ENCODE measurements at regions not wholly inside any gene's neighbourhood (a gene's known extent, or its start where the extent isn't known, plus 50 kb on each side); places are given as distances from the start of the nearest gene placed in this dataset.

DNA sequence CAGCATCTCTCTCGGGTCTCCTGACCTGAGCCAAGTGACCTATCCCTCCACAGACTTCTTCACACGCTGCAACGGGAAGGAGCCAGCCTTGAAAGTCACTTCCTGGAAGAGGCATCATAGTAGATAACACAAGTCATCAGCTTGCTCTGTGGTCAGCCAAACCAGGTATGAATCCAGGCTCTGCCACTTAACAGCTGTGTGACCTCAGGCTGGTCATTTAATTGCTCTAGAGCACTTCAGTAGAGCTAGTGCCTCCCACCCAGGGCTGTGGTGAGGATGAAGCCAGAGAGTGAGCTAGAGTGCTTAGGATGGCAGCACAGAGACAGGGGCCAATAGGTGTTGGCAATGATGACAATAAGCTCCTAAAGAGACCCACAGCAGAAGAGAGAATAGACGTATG is 247.7 kb upstream of the ZMIZ1 start:
- no peak for DNase-seq (ENCODE audit: low read depth in 2 of 3, low spot score in 1 of 3)

DNA sequence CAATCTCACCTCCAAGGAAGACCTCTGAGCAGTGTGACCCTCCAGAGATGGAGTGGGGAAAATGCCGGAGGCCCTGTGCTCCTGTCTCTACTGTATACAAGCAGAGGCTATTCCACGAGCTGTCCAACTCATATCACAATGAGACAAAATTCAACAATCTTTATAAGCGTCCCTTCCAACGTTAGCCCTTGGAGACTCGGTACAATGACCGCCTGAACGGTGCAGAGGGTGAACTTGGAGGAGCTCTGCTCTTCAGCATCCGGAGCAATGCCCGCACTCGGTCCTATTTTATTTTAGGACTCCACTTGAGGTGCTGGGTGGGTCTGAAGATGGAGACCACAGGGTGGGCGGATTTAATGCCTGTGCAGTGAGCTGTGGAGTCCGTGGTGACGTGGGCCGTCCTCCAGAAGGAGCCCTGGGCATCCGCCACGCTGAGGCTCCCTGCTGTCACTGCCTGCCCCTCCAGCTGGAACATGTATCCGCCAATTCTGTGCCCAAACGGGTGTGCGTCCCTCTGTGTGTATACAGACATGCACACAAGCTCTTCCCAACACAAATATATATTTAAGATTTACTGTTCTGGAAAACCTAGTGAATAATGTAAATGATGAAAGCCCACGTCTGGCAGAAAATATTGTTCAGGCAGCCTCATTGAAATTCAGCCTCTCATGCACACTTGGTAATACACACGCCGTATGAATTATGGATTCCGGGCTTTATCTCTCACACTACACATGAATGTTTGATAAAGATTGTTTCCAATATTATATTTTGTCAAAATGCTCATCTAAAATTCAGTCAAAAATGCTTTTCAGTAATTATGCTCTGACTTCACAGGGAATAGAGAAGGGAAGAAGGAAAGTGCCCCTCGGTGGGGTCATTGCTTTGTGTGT is 239.9 kb upstream of the ZMIZ1 start:
- DNase-seq (ENCODE audit: low read depth in 2 of 3, low spot score in 1 of 3) = no peak

DNA sequence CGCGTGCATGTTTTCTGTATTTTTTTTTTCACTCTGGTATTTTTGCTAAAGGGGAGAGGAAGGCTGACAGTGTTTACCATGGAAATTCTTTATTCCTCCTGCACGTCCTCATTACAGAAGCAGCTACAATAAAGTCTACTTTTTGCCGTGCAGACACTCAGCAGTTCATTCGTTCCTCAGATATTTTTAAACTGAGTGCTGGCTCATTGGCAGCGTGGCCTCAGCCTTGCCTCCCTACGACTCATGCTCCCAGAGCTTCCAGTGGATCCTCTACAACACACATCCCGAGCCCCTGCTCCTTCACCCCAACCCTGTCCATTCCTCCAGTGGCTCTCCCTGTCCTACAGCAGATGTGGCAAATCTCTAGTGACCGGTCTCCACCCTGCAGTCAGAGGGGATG is 239.2 kb upstream of the ZMIZ1 start:
- no peak for DNase-seq (ENCODE audit: low read depth in 2 of 3, low spot score in 1 of 3)

DNA sequence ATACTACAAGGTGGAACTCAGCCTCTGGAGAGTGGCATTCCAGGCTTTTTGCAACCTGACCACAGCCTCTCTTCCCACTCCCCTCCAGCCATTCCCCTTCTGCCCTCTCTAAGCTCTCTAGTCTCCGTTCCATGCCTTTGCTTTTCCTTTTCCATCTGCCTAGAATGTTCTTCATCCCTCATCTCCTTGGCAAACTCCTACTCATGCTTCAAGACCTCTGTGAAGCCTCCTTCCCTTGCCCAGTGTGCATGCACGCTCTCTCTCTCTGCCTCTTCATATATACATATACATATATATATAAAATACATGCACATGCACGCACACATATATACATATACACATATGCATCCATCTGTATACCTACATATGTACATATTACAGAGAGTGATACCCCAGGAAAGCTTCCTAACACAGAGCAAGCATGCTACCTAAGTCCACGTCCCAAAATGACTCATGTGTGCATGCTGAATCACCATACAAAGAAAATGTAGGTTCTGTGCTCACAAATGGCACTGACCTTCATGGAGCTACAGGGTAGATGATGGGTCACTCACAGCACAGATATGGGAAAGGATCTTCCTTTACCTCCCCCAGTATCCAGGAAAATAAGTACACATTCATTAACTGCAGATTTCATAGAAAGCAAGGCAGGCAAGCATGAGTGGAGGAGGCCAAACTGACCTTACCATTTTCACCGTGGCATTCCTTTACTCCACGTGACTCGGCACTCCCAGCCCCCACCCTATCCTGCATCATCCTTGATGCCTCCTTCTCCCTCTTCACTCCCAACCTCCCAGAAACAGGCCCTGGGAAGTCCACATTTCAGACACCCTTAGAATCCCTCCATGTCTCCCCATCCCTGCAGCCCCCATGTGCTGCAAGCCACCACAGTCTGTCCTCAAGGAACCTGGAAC is 238.4 kb upstream of the ZMIZ1 start:
- no peak for DNase-seq (ENCODE audit: low read depth in 2 of 3, low spot score in 1 of 3)

DNA sequence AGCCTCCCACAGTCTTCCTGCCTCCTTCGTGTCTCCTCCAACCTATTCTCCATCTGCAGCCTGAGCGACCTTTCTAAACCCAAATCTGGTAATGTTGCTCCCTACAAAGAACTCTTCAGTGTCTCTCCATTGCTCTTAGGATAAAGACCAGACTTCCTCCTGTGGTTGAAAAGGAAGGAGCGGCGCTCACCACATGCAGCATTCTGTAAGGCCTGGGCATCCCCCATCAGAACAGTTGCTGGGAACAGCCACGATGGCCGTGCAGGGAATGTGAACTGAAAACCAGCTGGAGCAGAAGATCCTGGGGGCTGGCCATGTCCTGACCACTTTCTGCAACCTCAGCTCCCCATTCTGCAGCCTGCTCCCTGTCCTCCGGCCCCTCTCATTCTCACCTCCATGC is 237.8 kb upstream of the ZMIZ1 start:
- no peak for DNase-seq (ENCODE audit: low read depth in 2 of 3, low spot score in 1 of 3)

DNA sequence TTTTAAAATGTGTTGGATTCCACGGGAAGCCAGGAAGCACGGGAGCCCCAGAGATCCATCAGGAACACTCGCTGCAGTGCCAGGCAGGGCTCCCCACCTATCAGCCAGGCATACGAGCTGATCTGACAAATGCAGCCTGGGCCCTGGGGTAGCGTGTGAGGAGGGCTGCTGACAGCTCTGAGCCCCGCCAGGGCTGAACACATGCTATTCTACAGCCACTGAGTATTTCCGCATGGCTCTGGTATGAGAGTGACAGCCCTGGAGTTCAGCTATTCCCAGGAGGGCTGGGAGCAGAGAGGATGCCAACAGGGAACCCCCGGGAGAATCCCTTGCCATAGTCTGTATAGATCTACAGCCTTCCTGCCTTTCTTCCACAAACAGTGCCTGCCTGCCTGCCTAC is 237.3 kb upstream of the ZMIZ1 start:
- no peak for DNase-seq (ENCODE audit: low read depth in 2 of 3, low spot score in 1 of 3)

DNA sequence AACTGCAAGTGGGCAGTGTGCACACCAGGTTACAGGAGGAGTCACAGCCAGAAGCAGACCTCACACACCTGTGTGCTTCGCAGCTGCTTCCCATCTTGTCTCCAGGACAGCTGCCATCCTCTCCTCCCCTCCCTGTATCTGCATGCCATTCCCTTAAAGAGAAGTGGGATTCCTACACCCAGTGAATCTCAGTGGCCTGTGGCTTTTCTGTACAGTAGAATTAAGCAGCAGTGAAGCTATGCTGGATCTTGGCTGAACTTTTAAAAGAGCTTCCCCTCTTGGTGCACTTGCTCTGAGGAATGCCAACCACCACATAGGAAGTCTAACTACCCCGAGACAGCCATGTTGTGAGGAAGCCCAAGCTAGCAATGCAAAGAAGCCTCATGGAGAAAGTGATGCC is 236.5 kb upstream of the ZMIZ1 start:
- no peak for DNase-seq (ENCODE audit: low read depth in 2 of 3, low spot score in 1 of 3)

DNA sequence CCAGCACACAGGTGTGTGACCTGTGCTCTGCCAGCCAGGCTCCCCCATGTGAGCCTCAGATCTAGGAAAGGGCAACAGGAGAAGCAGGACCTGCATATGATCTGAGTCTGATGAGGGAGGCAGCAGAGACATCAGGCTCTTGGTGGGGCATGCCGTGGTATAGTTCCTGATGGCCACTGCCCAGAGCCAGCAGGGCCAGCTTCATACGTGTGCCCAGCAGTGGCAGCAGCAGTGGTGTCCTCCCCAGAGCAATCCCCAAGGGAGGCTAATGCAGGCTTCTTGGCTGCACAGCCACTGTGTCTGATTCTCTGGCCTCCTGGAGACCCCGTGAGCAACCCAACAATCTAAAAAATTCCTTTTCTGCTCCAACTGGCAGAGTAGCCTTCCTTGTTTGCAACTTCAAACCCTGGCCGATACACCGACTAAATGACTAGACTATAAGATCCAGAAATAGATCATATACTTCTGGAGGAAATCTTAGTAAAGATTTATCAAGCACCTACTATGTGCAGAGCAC is 230.6 kb upstream of the ZMIZ1 start:
- DNase-seq (ENCODE audit: low read depth in 2 of 3, low spot score in 1 of 3) = no peak

DNA sequence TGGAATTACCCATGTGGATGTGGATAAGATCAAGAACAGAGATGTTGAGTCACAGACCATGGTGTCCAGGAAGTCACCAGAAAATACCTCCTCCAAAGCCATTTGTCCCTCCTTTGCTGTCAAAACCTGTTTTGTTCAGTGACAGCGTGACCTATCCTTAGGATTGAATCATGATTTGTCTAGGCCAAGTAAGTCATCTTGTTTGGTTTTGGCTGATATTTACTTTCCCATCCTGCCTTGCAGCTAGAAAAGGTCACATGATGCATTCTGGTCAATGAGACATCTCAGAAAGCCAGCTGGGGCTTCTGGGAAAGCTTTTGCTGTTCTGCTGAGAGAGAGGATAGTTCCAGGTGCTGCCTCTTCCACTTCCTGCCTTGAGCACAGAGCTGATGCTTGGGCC is 225.3 kb upstream of the ZMIZ1 start:
- DNase-seq (ENCODE audit: low read depth in 2 of 3, low spot score in 1 of 3) = no peak

DNA sequence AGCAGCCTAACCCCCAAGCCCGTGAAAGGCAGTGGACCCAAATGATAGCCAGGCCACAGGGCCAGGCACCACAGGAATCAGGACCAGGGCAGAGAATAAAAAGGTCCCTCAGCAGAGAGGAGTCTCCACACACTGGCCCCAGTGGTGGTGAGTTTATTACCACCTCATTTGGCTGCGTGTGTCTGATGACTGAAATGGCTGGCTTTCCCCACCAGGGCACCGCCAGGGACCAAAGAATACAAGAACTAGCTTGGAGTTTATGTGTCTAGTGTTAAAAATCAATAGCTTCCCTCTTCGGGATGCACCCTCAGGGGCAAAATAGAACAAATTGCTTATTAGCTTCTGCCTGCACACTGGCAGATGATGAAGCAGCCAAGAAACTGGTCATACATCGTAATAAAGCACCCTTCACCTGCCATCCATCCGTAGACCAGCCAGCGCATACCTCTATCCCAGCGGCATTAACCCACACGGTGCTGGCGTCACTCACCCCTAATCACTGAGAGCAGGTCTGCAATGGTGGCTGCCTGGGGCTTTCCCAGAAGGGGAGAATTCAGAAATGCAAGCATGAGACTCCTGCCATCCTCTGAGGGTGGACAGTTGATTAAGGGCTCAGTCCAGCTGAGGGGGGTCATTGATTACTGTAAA is 223.7 kb upstream of the ZMIZ1 start:
- no peak for DNase-seq (ENCODE audit: low read depth in 2 of 3, low spot score in 1 of 3)

DNA sequence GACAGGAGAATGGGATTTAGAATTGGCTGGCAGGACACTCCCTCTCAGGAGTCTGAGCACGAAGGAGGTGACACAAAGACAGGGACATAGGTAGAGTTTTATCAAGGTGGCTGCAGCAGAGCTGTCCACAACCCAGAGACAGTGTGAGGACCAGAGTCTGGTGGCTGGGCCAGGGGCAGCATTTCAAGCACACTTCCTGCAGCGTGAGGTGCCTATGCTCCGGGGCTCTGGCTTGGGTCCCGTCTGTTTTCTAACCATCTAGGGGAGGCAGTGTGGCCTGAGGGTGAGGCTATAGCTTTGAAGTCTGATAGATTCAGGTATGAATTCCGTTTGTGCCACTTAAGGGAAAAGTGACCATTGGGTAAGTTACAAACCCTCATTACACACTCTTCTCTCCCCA is 222.7 kb upstream of the ZMIZ1 start:
- no peak for DNase-seq (ENCODE audit: low read depth in 2 of 3, low spot score in 1 of 3)

DNA sequence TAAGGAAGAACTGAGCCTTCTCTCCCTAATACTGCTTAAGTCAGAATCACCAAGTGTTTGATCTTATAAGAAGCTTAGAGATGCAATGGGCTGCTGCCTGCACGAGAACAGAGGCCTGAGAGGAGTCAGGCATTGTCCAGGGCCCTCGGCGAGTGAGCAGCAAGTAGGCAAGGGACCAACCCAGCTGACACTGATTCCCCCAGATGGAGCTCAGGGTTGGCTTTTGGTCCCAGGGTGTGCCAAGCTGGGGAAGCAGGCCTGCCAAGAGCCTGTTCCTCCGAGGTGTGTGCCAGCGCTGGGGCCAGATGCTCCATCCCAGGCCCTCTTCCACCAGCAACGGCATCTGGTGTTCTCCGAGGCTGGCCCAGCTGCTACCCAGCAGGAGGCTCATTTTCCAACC is 222.0 kb upstream of the ZMIZ1 start:
- DNase-seq (ENCODE audit: low read depth in 2 of 3, low spot score in 1 of 3) = no peak

DNA sequence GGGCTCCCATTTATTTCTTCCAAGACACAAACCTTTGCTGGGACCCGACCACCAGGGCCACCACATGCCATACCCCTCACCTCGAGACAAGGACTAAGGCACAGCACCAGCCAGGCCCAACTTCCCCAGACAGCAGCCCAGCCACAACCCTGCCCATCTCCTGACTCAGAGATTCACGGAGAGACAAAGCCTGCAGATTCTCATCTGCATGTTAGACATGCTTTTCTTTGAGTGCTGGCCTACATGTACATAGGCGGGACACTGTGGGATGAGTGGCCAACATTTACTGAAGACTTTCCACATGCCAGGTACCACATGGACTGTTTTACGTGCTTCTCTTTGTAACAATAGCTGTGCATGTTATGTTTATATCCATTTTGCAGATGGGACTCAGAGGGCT is 221.3 kb upstream of the ZMIZ1 start:
- no peak for DNase-seq (ENCODE audit: low read depth in 2 of 3, low spot score in 1 of 3)

DNA sequence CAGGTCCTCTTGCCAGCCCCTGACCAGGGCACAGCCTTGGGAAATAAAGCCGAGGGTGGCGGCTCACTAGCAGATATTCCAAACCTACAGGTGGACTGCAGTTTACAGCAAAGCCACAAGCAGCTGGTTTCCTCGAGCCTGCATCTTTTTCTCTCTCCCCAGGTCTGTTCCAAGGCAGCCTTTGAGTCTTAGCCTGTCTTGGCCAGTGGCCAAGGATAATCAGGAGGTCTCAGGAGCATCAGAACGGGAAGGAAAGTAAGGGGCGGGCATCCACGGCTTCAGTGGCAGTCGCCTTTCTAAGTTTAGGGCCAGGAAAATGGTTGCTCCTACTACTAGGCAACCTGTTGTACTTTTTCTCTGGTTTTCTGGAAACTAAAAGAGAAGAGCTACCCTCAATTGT is 219.7 kb upstream of the ZMIZ1 start:
- DNase-seq (ENCODE audit: low read depth in 2 of 3, low spot score in 1 of 3) = no peak

DNA sequence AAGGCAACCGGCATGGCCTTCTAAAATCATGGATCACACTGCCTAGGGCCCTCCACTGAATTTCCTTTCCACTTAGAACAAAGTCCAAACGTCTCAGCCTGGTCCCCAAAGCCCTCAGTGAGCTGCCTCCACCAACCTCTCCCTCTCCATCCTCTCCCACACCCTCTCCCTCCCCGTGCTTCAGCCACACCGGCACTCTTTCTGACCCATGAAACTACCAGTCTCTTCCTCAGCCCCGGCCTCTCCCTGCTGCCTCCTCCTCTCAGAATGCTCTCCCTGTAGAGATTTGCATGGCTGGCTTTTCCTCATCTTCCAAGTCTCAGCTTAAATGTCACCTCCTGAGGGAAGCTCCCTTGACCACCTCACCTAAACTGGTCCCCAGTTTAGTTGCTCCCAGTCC is 219.0 kb upstream of the ZMIZ1 start:
- DNase-seq (ENCODE audit: low read depth in 2 of 3, low spot score in 1 of 3) = no peak

DNA sequence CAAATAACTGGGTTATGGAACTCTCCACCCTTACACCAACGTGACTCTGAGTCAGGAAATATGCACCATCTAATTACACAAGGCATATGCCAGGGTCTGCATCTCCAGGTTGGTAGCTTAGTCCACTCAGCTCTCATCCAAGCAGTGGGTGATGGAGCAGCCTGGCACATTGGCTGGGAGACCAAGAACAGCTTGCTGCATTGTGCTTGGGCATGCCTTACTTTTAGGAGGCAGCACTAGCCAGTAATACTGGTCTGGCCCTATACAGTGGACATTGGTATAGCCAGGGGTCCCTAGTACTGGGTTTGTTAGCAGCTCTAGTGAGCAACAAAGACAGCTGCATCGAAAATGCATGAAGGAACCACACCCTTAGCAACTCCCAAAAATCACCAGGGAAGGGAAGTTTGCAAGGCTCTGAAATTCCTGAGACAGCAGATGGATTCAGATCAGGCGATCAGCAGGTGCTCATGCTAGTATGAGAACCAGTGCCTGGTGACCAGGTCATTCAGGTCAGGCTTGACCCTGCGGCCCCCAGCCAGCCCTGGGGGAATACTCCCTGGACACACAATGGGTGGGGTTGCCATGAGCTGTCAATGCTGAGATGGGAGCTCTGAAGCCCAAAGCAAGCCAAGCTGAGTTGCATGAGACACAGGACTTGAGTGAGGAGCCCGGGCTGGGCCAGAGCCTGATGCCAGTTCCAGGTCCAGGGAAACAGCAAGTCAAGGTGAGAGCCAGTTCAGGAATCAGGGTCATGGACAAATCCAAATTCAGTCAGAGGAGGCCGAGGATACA is 217.9 kb upstream of the ZMIZ1 start:
- no peak for DNase-seq (ENCODE audit: low read depth in 2 of 3, low spot score in 1 of 3)

DNA sequence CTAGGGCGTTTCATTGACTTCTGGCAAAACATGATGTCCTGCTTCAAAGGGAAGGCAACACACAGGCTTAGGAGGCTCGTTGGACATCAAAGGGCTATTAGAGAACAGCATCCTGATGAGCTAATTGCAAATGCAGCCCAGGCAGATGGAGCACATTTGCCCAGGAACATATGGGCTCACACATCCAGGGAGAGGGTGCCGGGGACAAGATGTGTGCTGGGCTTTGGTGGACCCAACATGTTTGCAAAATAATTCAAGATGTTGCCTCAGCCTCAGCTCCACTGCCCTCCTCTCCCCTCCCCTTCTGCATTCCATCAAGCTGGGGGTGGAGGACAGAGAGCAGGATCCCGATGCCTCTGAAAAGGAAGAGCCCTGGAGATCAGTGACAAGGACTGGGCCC is 217.1 kb upstream of the ZMIZ1 start:
- DNase-seq (ENCODE audit: low read depth in 2 of 3, low spot score in 1 of 3) = no peak

DNA sequence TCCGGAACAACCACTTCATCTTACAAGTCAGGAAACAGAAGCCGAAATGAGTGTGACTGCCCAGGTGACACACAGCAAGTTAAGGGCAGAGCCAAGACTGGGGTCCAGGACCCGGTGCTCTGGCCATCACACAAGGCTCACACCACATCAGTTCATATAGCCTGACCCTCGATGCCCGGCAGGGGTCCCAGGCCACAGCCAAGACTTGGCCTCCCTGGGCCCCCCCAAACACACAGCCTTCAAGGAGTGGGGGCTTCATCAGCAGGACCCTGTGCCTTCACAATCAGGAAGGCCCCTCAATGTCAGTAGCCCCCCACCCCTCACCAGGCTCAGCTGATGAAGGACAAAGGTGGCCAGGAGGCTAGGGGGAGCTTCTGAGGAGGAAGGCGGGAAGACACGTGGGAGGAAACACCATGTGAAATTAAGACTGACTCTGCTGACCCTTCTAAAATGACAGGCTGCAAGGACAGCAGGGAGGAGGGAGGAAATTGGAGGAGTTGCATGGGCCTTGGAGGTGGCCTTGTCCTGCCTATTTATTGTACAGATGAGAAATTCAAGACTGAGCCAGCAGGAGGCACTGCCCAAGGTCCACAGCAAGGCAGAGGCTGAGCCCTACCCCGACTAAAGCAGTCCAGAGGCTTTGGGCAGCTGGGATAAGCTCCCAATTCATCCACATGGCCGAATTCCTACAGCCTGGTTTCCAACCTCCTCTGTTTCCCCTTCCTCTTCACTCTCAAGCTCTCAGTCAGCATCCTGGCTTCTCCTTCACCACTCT is 216.1 kb upstream of the ZMIZ1 start:
- DNase-seq (ENCODE audit: low read depth in 2 of 3, low spot score in 1 of 3) = peak in 1 of 3 donors; percentile 3

DNA sequence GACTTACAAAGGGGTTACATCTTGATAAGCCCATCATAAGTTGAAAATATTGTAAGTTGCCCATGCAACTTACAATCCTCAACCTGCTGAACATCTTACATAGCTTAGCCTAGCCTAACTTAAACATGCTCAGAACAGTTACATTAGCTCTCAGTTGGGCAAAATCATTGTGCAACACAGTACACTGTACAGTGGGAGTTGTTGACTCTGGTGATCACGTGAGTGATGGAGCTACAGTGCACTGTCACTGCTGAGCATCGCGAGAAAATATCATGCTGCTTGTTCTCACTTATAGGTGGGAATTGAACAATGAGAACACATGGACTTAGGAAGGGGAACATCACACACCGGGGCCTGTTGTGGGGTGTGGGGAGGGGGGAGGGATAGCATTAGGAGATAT is 214.9 kb upstream of the ZMIZ1 start:
- DNase-seq (ENCODE audit: low read depth in 2 of 3, low spot score in 1 of 3) = no peak

DNA sequence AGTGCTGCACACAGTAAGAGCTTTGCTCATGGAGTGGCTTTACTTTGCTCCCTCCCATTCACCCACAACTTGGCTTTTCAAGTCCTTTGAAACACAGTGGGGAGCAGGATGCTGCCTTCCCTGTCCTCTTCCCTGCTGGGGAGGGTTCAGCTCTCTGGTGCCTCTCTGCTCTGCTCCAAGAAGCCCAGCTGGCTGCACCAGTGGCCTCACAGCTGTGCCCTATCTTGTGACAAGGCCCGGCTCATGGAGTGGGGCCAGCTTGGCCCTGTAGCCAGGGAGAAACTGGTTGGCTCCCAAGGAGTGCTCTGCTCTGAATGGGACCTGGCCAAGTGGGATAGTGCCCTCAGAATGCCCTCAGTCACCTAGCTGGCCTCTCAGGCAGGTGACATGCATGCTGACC is 212.3 kb upstream of the ZMIZ1 start:
- no peak for DNase-seq (ENCODE audit: low read depth in 2 of 3, low spot score in 1 of 3)

All from stimulated activated CD4-positive, alpha-beta T cell treated with anti-CD3 and anti-CD28 coated beads, Interleukin-12 subunit alpha, Interleukin-12 subunit beta, amount 100 ng/mL, for 48 hours (primary cell).